DMS 273 (cell line): ENCODE measurements at regions not wholly inside any gene's neighbourhood (a gene's known extent, or its start where the extent isn't known, plus 50 kb on each side); places are given as distances from the start of the nearest gene placed in this dataset.
"Not testable (repeated sequence)": the region's sequence is repeated elsewhere in the genome, so short reads cannot be mapped to it uniquely, and the experiment has no call there.

Source experiments
- DNase-seq: peaks from one replicate; lab custom pipeline; 2025; ENCODE audit not compliant: unreplicated experiment; lab: John Stamatoyannopoulos, UW

DNA sequence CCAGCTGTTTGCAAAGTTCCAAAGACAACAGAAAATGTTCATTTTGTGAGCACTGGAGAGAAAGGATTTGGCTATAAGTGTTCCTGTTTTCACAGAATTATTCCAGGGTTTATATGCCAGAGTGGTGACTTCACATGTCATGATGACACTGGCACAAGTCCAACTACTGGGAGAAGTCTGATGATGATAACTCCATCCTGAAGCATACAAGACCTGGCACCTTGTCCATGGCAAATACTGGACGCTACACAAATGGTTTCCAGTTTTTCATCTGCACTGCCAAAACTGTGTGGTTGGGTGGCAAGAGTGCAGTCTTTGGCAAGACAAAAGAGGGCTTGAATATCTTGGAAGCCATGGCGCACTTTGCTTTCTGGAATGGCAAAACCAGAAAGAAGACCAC is 385.0 kb downstream of the CDH11 start:
- no peak for DNase-seq

DNA sequence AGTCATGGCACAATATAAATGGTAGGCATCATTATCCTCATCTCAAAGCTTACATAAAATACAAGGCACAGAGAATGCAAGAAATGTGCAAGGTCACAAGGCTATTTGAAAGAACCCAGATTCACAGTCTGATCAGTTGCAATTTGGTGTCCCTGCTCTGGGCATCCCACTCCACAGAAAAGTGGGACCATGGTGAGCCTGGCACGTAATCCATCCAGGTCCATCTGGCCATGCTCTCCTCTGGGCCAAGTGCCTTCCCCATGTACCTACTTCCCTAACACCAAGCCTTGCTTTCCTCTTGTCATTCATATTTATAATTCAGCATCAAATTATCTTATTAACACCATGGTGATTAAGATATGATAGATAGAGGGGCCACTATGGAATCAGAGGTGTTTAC is 390.0 kb downstream of the CDH11 start:
- DNase-seq, result no peak

DNA sequence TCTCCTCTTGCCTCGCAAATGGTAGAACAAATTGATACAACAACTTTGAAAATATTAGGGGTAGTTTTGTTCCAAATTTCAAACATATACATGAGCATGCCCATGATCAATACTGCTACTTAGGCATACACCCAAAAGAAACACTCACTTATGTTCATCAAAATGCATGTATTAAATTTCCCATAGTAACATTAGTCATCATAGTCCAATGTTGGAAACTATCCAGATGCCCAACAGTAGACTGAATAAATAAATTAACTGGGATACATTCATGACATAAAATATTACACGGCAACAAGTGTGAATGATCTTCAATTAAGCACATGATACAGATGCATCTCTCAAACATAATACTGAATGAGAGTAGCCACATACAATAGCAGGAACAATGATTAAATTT is 391.6 kb downstream of the CDH11 start:
- peak; percentile 2 for DNase-seq

DNA sequence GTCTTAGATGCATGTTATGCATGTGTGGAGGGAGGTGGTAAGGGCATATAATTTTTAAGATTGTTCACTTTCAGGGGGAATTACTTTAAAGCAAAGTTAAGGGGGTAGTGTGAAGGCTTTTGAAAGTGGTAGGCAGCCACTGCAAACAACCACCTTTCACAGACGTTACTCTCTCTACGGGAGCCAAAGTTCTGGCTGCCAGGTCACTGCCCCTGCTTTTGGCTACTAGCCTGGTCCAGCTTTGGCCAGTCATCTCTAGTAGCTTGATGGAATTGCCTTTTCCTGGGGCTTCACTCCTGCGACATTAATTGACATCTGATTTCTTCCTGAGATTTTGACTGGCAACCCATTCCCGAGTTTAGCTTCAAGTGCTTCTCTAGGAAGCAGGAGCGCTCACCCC is 397.5 kb downstream of the CDH11 start:
- DNase-seq, result no peak

DNA sequence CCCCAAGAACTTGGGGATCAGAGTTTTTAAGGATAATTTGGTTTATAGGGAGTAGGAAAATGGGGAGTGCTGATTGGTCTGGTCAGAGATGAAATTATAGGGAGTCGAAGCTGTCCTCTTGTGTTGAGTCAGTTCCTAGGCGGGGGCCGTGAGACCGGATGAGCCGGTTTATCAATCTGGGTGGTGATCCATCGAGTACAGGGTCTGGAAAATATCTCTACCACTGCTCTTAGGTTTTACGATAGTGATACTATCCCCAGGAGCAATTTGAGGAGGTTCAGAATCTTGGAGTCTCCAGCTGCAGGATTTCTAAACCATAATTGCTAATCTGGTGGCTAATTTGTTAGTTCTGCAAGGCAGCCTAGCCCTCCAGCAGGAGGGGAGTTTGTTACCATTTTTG is 403.4 kb downstream of the CDH11 start:
- DNase-seq, result no peak

DNA sequence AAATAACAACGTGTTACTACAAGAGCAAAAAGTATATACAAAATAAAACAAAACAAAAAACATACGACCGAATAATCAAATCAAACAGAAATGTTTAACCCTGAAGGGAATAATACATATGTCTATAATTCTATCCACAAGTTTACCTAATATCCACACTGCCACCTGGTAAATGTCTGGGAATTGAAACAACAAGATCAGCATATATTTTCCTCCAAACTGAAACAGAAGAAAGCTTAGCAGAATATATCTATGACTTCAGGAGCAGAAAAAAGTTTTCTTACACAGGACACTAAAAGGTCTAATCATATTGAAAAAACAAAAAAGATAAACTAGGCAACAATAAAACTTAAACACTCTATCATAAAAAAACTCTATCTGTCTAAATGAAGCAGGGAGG is 404.0 kb downstream of the CDH11 start:
- DNase-seq, result no peak

DNA sequence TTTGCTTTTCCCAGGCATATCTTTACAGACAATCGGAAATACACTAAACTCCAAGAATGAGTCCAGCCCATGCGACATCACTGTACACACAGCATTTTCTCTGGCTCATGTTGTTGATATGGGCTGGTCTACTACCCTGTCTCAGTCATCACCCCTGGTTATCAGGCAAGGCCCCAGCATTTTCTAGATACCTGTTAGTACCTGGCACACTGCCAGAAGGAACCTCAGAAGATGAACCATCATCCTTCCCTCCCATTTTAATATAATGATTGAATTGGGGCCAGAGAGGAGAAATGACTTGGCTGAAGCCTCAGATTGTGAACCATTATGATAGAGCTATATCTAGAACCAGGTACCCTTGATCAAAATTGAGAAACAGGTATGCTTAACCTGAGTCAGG is 406.2 kb downstream of the CDH11 start:
- DNase-seq, result no peak

DNA sequence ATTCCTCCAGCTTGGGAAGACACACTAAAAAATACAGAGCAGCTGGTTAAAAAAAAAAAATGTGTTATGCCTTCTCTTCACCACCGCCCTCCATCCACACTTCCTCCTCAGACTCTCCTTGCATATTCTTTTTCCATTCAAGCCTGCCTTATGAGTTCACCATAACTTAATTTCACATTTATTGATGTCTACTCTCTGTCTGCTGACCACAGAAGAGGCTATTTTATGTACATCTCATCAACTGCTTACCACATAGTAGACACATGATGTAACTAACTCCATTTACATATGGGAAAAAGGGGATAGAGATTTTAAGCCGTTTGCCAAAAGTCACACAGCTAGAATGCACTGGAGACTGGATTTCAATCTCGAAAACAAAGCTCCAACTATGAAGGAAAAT is 409.8 kb downstream of the CDH11 start:
- DNase-seq, result no peak

DNA sequence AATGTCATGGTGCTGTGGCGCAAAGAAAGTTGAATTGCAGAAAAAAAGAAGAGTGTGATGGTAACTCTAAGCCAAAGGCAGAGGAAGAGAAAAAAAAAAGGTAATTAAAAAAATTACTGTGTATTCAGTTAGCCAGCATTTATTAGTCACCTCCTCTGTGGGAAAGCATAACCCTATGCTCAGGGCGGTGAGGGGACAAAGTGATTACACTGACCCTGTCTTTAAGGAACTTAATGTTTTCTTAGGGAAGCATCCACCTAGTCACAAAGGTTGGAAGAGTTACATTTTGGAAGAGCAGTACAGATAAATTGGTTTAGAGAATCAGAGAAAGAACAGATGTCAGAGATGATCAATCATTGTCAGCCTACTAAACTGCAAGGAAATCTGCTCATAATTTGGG is 410.3 kb downstream of the CDH11 start:
- no peak for DNase-seq

DNA sequence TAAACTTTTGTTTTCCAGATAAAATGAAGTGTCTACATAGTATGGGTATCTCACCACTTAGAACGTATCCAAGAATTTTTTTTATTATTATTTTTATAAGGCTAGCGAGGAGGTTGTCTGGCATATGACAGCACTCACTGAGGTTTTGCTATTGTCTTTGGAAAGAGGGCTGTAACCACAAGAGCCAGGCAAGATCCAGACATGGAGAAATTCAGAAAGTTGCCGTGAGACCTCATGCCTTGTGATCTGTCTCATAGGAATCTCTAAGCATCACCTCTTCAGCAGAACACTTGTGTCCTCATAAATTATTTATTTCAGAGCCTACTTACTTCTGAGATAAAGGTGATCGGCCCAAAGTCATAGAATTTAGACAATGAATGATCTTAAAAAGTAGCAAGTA is 410.8 kb downstream of the CDH11 start:
- no peak for DNase-seq

DNA sequence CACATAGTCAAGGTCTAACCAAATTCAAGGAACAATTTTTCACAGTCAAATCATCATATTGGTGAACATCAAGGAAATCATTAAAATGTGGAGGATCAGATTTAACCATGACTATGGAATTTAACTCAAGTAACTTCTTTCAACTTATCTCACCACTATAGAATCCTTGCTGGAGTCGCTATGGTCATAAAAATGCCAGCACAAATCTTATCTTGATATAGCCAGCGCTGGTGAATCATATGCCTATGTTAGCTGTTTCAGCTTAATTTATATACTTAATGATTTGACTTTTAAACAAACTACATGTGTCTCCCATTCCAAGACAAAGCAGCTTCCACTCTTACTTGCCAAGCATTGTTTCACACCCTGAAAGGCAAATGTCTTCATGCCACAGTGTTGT is 416.4 kb downstream of the CDH11 start:
- DNase-seq, result no peak

DNA sequence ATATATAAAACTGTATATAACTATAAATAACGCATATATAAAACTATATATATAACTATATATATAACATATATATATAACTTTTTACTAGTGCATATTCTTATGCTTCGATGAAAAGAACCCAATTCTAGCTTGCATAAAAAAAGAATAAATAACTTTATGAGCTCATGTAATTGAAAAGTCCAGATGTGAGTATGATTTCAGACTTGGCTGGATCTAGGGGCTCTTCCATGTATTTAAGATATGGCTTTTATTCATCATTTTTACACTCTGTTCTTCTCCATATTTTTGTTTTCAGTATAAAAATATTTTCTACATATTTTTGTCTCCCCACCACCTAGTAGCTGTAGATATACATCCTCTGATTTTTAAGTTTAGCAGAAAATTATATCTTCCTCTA is 417.5 kb downstream of the CDH11 start:
- no peak for DNase-seq

DNA sequence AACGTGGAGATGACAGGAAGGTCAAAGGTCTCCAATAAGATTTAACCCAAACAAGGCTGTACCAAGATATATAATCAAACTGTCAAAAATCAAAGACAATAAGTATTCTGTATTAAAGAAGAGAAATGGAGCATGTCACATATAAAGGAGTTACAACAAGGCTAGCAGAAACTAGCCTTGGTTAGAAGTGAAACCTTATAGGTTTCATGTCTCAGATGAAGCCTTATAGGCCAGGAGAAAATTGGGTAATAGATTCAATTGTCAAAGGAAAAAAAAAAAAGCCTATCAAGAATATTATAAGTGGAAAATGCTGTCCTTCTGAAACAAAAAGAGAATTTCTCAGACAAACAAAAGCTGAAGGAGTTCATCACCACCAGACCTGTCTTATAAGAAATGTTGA is 419.4 kb downstream of the CDH11 start:
- DNase-seq, result no peak

DNA sequence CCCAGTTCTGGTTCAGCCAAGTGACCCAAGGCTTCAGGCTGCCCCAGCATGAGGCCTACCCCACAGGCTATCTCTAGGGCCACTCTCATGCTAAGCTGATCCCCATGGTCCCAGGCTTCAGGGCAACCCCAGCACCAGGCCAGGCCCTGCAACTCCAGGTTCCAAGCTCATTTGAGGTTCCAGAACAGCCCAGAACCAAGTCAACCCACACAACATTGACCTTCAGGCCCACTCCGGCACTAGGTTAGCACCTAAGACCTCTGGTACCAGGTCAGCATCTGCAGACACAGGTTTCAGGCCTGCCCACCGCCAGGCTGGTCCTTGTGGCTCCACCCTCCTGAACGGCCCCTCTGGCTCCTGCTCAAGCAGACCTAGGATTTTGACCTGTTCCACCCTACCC is 421.2 kb downstream of the CDH11 start:
- DNase-seq, result no peak

DNA sequence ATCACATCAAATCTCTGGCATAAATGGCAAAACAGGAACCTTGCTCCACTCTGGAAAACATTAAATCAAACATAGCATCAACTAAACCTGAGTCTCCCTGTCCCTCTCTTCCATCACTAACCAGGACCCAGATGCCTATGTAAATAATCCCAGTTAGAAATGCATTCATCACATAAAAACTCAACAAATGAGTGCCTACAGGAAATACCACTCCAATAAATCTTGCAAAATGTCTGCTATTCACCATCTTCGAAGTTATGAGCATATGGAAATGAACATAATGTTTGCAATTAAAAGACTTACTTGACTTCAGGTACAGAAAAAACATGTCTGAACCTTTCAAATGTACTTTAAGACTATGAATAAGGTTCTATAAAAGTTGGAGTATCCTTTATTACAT is 425.0 kb downstream of the CDH11 start:
- no peak for DNase-seq

DNA sequence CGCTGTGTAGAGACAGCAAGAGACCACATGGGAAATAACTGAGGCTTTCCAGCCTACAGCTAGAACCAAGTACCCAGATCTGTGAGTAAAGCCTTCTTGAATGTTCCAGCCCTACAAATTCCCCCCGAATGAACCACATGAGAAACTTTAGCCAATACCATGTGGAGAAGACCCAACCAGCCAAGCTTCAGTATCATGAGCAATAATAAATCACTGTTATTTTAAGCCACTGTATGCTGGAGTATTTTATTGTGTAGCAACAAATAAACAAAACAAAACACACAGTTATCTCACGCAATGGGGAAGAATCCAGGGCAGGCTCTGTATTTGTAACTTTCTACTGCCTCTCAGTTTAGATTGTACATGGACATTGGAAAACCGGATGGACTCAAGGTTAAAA is 426.2 kb downstream of the CDH11 start:
- no peak for DNase-seq

DNA sequence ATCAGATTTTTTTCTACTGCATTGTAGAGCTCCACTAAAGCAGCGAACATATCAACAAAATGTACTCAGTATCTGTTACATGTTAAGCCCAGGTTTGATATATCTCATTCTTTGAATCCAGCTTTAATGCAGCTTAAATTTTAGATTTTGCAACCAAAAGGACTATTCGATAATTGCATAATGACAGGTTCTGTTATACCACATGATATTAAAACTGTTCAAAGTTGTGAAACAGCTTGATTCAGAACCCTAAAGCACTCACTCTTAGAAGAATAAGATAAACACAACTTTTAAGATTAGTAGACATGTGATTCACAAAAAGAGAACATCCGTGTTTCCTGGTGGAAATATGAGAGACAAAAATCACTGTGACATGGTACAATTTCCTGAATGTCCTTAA is 427.9 kb downstream of the CDH11 start:
- DNase-seq, result no peak

DNA sequence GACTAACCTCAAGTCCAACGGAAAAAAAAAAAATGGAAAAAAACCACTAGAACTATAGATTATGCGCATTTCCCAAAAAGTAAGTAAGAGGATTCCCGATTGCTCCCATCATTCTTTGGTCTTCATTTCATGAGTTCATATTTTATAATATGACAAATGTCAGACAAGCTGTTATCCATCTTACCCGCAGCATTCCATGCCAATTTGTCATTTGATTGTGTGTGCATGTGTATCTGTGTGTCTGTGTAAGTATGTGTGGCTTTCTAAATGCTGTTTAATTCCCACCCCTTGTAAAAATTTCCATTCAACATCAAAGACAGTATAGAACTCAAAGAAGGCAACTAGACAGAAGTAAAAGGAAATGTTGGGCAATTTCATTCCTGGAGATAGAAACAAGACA is 434.1 kb downstream of the CDH11 start:
- no peak for DNase-seq

DNA sequence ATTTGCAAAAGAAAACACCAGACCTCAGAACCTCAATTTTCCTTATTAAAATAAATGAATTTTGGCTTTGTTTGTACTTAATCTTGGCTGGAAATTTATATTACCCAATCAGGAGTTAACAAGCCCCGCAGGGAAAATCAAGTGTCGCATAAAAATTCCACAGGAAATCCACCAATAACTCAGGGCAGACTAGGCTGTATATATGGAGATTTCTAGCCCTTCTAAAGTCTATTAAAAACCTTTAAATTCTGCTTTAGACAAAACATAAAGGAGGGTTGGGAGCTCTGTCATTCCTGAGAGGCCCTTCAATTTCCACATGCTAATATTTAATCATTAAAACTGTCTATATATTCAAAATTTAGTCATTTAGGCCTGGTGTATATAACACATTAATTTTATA is 434.7 kb downstream of the CDH11 start:
- no peak for DNase-seq

DNA sequence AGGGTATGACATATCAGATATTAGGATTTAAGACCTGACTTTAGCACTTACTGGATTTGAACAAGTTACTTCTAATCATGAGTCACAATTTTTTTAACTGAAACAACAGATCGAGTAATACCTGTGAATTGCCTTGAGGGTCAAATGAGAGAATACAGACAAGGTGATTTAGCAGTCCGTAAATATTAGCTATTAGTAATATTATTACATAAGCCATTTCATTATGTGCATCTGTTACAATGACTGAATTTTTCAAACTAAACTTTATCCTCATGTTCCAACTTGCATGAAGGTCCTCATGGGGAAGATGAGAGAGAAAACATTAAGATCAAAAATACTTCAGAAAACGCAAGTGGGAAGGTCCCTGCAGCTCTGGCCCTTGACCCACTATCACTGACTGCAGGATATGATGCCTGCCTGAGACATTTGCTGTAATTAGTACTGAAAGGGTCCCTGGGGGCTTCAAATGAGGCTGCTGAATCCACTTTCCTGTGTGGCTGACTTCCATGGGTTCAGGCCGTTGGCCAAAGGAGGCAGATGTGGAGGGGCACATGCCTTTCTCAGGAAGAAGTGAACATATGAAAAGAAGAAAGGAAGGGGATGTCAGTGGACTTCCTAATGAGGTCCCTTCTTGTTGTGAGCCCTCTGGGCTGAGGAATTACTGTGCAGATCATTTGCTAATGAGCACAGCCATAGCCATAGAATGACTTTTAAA is 441.7 kb downstream of the CDH11 start:
- peak; percentile 35 for DNase-seq

DNA sequence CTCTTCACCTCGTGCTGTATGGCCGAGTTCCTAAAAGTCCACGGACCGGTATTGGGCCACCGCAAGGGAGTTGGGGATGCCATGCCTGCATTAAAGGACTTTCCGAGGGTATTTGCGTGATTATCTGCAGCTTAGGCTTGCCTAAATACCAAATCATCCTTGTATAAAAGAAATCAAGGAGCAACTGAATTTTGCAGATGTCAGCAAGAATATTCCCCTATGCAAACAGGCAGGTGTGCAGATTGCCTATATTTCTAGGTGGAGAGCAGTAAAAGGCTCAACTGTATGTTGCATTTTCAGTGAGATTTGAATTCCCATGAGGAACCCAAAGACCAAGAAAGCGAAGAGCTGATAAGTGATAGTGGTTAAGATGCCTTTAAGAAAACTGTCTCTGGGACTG is 452.3 kb downstream of the CDH11 start:
- no peak for DNase-seq

DNA sequence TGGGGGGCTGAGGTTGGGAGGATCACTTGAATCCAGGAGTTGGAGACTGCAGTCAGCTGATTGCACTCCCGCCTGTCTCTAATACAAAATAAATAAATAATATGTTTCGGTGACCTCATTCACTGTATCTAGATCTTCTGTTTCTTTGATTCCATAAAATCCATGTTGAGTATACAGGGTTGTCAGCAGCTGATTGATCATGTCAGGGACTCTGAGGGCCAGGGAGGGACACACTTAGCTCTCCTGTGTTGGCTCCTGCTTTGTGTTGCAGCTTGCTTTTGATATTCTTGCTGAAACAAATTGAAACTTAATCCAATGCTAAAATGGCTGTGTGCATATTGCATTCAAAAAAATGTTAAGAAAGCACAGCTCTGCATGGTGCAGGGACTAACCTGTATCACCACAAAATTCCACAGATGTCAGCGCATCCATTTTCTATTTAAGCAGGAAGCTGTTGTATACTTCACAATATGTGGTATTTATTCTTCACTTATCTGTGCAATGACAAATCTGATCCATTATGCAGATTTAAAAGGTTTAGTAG is 454.5 kb downstream of the CDH11 start:
- no peak for DNase-seq

DNA sequence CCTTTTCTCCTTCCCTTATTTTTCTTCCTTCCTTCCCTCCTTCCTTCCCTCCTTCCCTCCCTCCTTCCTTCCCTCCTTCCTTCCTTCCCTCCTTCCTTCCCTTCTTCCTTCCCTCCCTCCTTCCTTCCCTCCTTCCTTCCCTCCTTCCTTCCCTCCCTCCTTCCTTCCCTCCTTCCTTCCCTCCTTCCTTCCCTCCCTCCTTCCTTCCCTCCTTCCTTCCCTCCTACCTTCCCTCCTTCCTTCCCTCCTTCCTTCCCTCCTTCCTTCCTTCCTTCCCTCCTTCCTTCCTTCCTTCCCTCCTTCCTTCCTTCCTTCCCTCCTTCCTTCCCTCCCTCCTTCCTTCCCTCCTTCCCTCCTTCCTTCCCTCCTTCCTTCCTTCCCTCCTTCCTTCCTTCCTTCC is 459.6 kb downstream of the CDH11 start:
- DNase-seq, result not testable (repeated sequence)
